ENCODE measurements at regions not wholly inside any gene's neighbourhood (a gene's known extent, or its start where the extent isn't known, plus 50 kb on each side); places are given as distances from the start of the nearest gene placed in this dataset.

GRCh38 chr11:90391756-90392155, 168.9 kb upstream of the CHORDC1 start:
- TF ChIP-seq CTCF (IDR thresholded peaks at IDR 0.05; ENCODE audit: low read depth, low read length, poor library complexity, severe bottlenecking) (no peak), EZH2phosphoT487 (IDR thresholded peaks at IDR 0.05; ENCODE audit: borderline replicate concordance, low read length) (no peak)

Measured in DOHH2 (cell line).